ENCODE measurements at regions not wholly inside any gene's neighbourhood (a gene's known extent, or its start where the extent isn't known, plus 50 kb on each side); places are given as distances from the start of the nearest gene placed in this dataset.

GRCh38 chr4:11900359-11900758 is 471.7 kb upstream of the HS3ST1 start:
- intact Hi-C loops (cut with micrococcal nuclease; ENCODE audit: unreplicated experiment) = no loop called here
- TF ChIP-seq, protein P1, sequence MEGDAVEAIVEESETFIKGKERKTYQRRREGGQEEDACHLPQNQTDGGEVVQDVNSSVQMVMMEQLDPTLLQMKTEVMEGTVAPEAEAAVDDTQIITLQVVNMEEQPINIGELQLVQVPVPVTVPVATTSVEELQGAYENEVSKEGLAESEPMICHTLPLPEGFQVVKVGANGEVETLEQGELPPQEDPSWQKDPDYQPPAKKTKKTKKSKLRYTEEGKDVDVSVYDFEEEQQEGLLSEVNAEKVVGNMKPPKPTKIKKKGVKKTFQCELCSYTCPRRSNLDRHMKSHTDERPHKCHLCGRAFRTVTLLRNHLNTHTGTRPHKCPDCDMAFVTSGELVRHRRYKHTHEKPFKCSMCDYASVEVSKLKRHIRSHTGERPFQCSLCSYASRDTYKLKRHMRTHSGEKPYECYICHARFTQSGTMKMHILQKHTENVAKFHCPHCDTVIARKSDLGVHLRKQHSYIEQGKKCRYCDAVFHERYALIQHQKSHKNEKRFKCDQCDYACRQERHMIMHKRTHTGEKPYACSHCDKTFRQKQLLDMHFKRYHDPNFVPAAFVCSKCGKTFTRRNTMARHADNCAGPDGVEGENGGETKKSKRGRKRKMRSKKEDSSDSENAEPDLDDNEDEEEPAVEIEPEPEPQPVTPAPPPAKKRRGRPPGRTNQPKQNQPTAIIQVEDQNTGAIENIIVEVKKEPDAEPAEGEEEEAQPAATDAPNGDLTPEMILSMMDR (conservative IDR thresholded peaks at IDR 0.05; ENCODE audit: low read depth, low read length) = no peak
- TF ChIP-seq EZH2 (IDR thresholded peaks at IDR 0.05; ENCODE audit: borderline replicate concordance, low read depth, low read length, poor library complexity, severe bottlenecking) = no peak
- no TSS peak for BruUV-seq (replicated peaks)

DNA sequence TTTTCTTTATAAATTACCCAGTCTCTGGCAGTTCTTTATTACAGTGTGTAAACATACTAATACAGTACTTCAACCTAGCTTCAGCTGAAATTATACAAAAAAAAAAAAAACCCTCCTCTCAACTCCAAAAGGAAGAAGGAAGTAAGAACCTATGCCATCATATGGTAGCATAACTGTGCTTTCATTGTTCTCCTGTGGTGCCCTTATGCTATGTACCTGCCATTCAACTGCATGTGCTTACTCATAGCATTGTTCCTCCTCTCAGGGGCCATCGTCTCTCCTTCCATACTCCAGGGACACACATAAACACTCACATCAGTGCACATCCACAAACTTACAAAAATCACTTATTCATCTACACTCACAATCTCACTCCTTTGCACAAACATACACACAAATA is 470.1 kb upstream of the HS3ST1 start:
- Histone ChIP-seq H3K9me3 (ENCODE audit: low read depth, low read length, poor library complexity, severe bottlenecking) (peaks cover 26% of the 10 kb centered on the region), H3K4me1 (ENCODE audit: insufficient read depth, low read length, poor library complexity, severe bottlenecking) (no peaks in the 10 kb centered on the region), H3K27ac (ENCODE audit: low read depth, low read length, poor library complexity, severe bottlenecking) (no peak overlapping the region), H3K36me3 (ENCODE audit: insufficient read depth, low read length, poor library complexity, severe bottlenecking) (no peaks in the 10 kb centered on the region), H3K27me3 (replicated peaks; ENCODE audit: insufficient read depth, low read depth, low read length, poor library complexity) (no peaks in the 10 kb centered on the region), H3K4me3 (ENCODE audit: low read depth, low read length, poor library complexity, severe bottlenecking) (no peak overlapping the region)
- ChIA-PET POLR2A (ENCODE audit: low non-redundant PET) (no interaction called here), CTCF (no interaction called here)
- intact Hi-C loops (cut with micrococcal nuclease; ENCODE audit: unreplicated experiment) = no loop called here
- TF ChIP-seq, protein P1 (conservative IDR thresholded peaks at IDR 0.05; ENCODE audit: low read depth, low read length) = no peak
- TF ChIP-seq EZH2 (IDR thresholded peaks at IDR 0.05; ENCODE audit: borderline replicate concordance, low read depth, low read length, poor library complexity, severe bottlenecking) = no peak
- no TSS peak for BruUV-seq (replicated peaks)
- no peak for DNase-seq (ENCODE audit: low spot score)

More at GRCh38 chr4:11900359-11900758, 471.7 kb upstream of the HS3ST1 start:
- Histone ChIP-seq H3K9me3 (ENCODE audit: low read depth, low read length, poor library complexity, severe bottlenecking) (peaks cover 34% of the 10 kb centered on the region), H3K27me3 (replicated peaks; ENCODE audit: insufficient read depth, low read depth, low read length, poor library complexity) (no peaks in the 10 kb centered on the region), H3K36me3 (ENCODE audit: insufficient read depth, low read length, poor library complexity, severe bottlenecking) (no peaks in the 10 kb centered on the region), H3K4me3 (ENCODE audit: low read depth, low read length, poor library complexity, severe bottlenecking) (no peak overlapping the region), H3K4me1 (ENCODE audit: insufficient read depth, low read length, poor library complexity, severe bottlenecking) (no peaks in the 10 kb centered on the region), H3K27ac (ENCODE audit: low read depth, low read length, poor library complexity, severe bottlenecking) (no peak overlapping the region)
- no peak for DNase-seq (ENCODE audit: low spot score)
- ChIA-PET CTCF (no interaction called here), POLR2A (ENCODE audit: low non-redundant PET) (no interaction called here)

DNA sequence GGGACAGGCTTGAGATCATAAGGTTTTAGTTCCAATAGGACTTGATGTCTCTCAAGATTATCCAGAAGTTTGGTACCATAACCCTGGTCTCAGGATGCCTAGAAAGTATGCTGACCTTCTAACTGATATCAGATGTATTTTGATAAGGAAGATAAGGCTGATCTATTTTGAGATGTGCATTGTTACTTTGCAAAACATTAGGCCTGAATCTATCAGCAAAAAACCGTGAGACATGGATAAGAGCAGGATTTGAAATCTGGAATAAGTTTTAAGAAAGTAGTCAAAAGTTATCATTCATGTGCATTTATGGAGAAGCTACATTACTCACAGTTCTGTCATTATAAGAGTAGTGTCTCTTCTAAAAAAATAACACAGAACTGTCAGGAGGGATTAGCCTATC is 467.1 kb upstream of the HS3ST1 start:
- BruUV-seq (replicated peaks) = no TSS peak
- no peaks in the 10 kb centered on the region for H3K4me1 ChIP-seq (ENCODE audit: insufficient read depth, low read length, poor library complexity, severe bottlenecking)

More for the DNA sequence above, 467.1 kb upstream of the HS3ST1 start:
- TF ChIP-seq, protein P1 (conservative IDR thresholded peaks at IDR 0.05; ENCODE audit: low read depth, low read length) = no peak
- TF ChIP-seq EZH2 (IDR thresholded peaks at IDR 0.05; ENCODE audit: borderline replicate concordance, low read depth, low read length, poor library complexity, severe bottlenecking) = no peak
- Histone ChIP-seq H3K27me3 (replicated peaks; ENCODE audit: insufficient read depth, low read depth, low read length, poor library complexity) (no peaks in the 10 kb centered on the region), H3K27ac (ENCODE audit: low read depth, low read length, poor library complexity, severe bottlenecking) (no peak overlapping the region), H3K4me3 (ENCODE audit: low read depth, low read length, poor library complexity, severe bottlenecking) (no peak overlapping the region), H3K9me3 (ENCODE audit: low read depth, low read length, poor library complexity, severe bottlenecking) (peaks cover 14% of the 10 kb centered on the region), H3K36me3 (ENCODE audit: insufficient read depth, low read length, poor library complexity, severe bottlenecking) (no peaks in the 10 kb centered on the region)
- POLR2A ChIA-PET (ENCODE audit: low non-redundant PET) = no interaction called here
- CTCF ChIA-PET = no interaction called here
- intact Hi-C loops (cut with micrococcal nuclease; ENCODE audit: unreplicated experiment) = no loop called here
- no peak for DNase-seq (ENCODE audit: low spot score)

All from A673 (cell line).